ENCODE measurements at regions not wholly inside any gene's neighbourhood (a gene's known extent, or its start where the extent isn't known, plus 50 kb on each side); places are given as distances from the start of the nearest gene placed in this dataset.

- Histone ChIP-seq H3K14ac (ENCODE audit: insufficient read length) (no peak overlapping the region), H2AK5ac (ENCODE audit: low read depth, low read length) (no peak overlapping the region), H3K79me1 (ENCODE audit: low read depth, low read length) (no peaks in the 10 kb centered on the region), H3K4me3 (ENCODE audit: extremely low read depth in 1 of 4, insufficient read depth in 2 of 4, low read depth in 3 of 4, low read length in 4 of 4) (no peak overlapping the region), H4K91ac (replicated peaks; ENCODE audit: insufficient read length, low read length) (no peak overlapping the region), H3K9me3 (ENCODE audit: insufficient read depth in 2 of 2, low read depth in 1 of 2, low read length in 1 of 2) (no peaks in the 10 kb centered on the region), H2BK15ac (ENCODE audit: low read length) (no peak overlapping the region), H3K18ac (ENCODE audit: extremely low read depth, low read length) (no peak overlapping the region), H3K4me1 (replicated peaks in 1 of 4; ENCODE audit: control insufficient read depth in 3 of 4, insufficient read depth in 4 of 4, low read length in 3 of 4) (peaks cover 0 to 5% (median 1%) of the 10 kb centered on the region in 4 experiments; a peak in 2 of 7 replicates), H2BK5ac (ENCODE audit: low read depth, low read length) (no peak overlapping the region), H4K20me1 (replicated peaks in 1 of 2; ENCODE audit: control insufficient read depth in 1 of 2, insufficient read depth in 2 of 2, low read length in 2 of 2) (no peaks in the 10 kb centered on the region), H2BK120ac (replicated peaks; ENCODE audit: low read depth, low read length) (no peak overlapping the region), H3K4me2 (ENCODE audit: insufficient read depth in 1 of 2, low read depth in 2 of 2, low read length in 2 of 2) (no peak overlapping the region), H3K23me2 (ENCODE audit: low read depth, low read length) (no peaks in the 10 kb centered on the region), H3K27me3 (replicated peaks in 1 of 4; ENCODE audit: control insufficient read depth in 3 of 4, extremely low read depth in 1 of 4, insufficient read depth in 3 of 4, low read length in 3 of 4) (no peaks in the 10 kb centered on the region), H2AFZ (ENCODE audit: low read length) (no peak overlapping the region), H3K27ac (ENCODE audit: low read depth, low read length) (no peak overlapping the region), H3K36me3 (ENCODE audit: control insufficient read depth in 2 of 4, insufficient read depth in 4 of 4, low read length in 3 of 4) (no peaks in the 10 kb centered on the region), H2BK12ac (ENCODE audit: low read depth, low read length) (no peak overlapping the region), H3K4ac (replicated peaks; ENCODE audit: insufficient read length, low read depth, low read length) (no peak overlapping the region), H4K8ac (ENCODE audit: extremely low read depth, insufficient read depth, low read length) (no peak overlapping the region), H3K9ac (replicated peaks in 1 of 4; ENCODE audit: extremely low read depth in 1 of 4, low read depth in 3 of 4, low read length in 3 of 4) (no peak overlapping the region), H3K56ac (replicated peaks; ENCODE audit: insufficient read length, low read depth, low read length) (no peak overlapping the region), H4K5ac (ENCODE audit: insufficient read length, low read depth, low read length) (no peak overlapping the region), H2BK20ac (ENCODE audit: low read length) (no peak overlapping the region), H3K23ac (ENCODE audit: insufficient read length) (no peak overlapping the region), H3K79me2 (ENCODE audit: control insufficient read depth in 1 of 2, insufficient read depth in 2 of 2, low read length in 2 of 2) (no peaks in the 10 kb centered on the region)
- ChIA-PET POLR2A (ENCODE audit: partially characterized antibody) (interaction anchor here (0.5 kb wide), 1 partner anchor 84 kb away, joined by 3 read pairs; no protein-coding TSS in a partner anchor), CTCF (ENCODE audit: partially characterized antibody) (interaction anchor here (0.8 to 3.2 kb wide), 5 partner anchors 12 to 282 kb away, joined by 3 to 9 read pairs (median 4); no protein-coding TSS in a partner anchor)
- FAIRE-seq, result no peak
- WGBS, 2 experiments (ENCODE audit: extremely low coverage in 1 of 2, insufficient coverage in 1 of 2, insufficient read length in 1 of 2, insufficient replicate concordance in 2 of 2, low coverage in 1 of 2, low lambda C conversion rate in 2 of 2, missing lambda C conversion rate in 1 of 2), result 86% methylated on average over 4 of the region's 4 CpGs; no CpG with 5 or more reads in 1 of the 2 experiments
- DNase-seq (ENCODE audit: low read depth in 1 of 2, low spot score in 2 of 2), result no peak
- TF ChIP-seq BRCA1 (IDR thresholded peaks at IDR 0.05; ENCODE audit: low read depth, low read length) (no peak), KDM1A (IDR thresholded peaks at IDR 0.05; ENCODE audit: borderline replicate concordance, low read length) (no peak), SP1 (IDR thresholded peaks at IDR 0.05; ENCODE audit: low read depth, low read length) (no peak), SP2 (IDR thresholded peaks at IDR 0.05; ENCODE audit: low read length) (no peak), RNF2 (IDR thresholded peaks at IDR 0.05; ENCODE audit: borderline replicate concordance, low read depth, low read length, missing control alignments, poor library complexity, severe bottlenecking) (no peak), CHD1 (IDR thresholded peaks at IDR 0.05; ENCODE audit: low read depth, low read length) (no peak), ATF3 (IDR thresholded peaks at IDR 0.05; ENCODE audit: insufficient read depth, low read depth, low read length) (no peak), CREB1 (IDR thresholded peaks at IDR 0.05) (no peak), E2F6 (IDR thresholded peaks at IDR 0.05) (no peak), CBX8 (IDR thresholded peaks at IDR 0.05; ENCODE audit: borderline replicate concordance, low read depth, low read length) (no peak), SRF (IDR thresholded peaks at IDR 0.05; ENCODE audit: low read depth, low read length) (no peak), SIN3A (conservative IDR thresholded peaks at IDR 0.05 in 1 of 2, IDR thresholded peaks at IDR 0.05 in 1 of 2; ENCODE audit: low read depth in 1 of 2, low read length in 2 of 2) (no peak)
Measured at GRCh38 chr7:106179256-106179655, 67.1 kb upstream of the SYPL1 start.

Measured in H1 (cell line).